GM19395 (cell line): ENCODE measurements at regions not wholly inside any gene's neighbourhood (a gene's known extent, or its start where the extent isn't known, plus 50 kb on each side); places are given as distances from the start of the nearest gene placed in this dataset.
"Not testable (repeated sequence)": the region's sequence is repeated elsewhere in the genome, so short reads cannot be mapped to it uniquely, and the experiment has no call there.

ENCODE experiments used
- ATAC-seq: cut with Tn5 transposase; IDR thresholded peaks from one replicate; pipeline ENCODE4 v1.9.1; 2021; ENCODE audit warnings: mild to moderate bottlenecking, moderate library complexity; ENCODE audit not compliant: unreplicated experiment

- ATAC-seq, result no peak
Measured at GRCh38 chr21:21845901-21846300, 847.7 kb downstream of the NCAM2 start.

GRCh38 chr21:21851205-21851604, 853.0 kb downstream of the NCAM2 start:
- no peak for ATAC-seq

GRCh38 chr21:21851657-21852056, 853.4 kb downstream of the NCAM2 start:
- ATAC-seq, result no peak

GRCh38 chr21:21858502-21859334, 860.5 kb downstream of the NCAM2 start:
- no peak for ATAC-seq

GRCh38 chr21:21860888-21861287, 862.7 kb downstream of the NCAM2 start:
- ATAC-seq, result no peak

GRCh38 chr21:21864321-21864840, 866.2 kb downstream of the NCAM2 start:
- no peak for ATAC-seq

GRCh38 chr21:21897275-21897883, 899.2 kb downstream of the NCAM2 start:
- no peak for ATAC-seq

GRCh38 chr21:21898801-21899200, 900.6 kb downstream of the NCAM2 start:
- ATAC-seq, result no peak

- ATAC-seq, result not testable (repeated sequence)
Measured at GRCh38 chr21:21902416-21902815, 904.2 kb downstream of the NCAM2 start.

- no peak for ATAC-seq
Measured at GRCh38 chr21:21907271-21907670, 909.1 kb downstream of the NCAM2 start.

- no peak for ATAC-seq
Measured at GRCh38 chr21:21915816-21916215, 917.6 kb downstream of the NCAM2 start.

- ATAC-seq, result no peak
Measured at GRCh38 chr21:21921410-21922232, 923.4 kb downstream of the NCAM2 start.

GRCh38 chr21:21929226-21929625, 931.0 kb downstream of the NCAM2 start:
- ATAC-seq, result no peak

- ATAC-seq, result no peak
Measured at GRCh38 chr21:21929789-21930188, 931.6 kb downstream of the NCAM2 start.

- ATAC-seq, result no peak
Measured at GRCh38 chr21:21952566-21952965, 954.4 kb downstream of the NCAM2 start.

GRCh38 chr21:21955204-21955603, 957.0 kb downstream of the NCAM2 start:
- no peak for ATAC-seq

GRCh38 chr21:21957490-21957889, 959.3 kb downstream of the NCAM2 start:
- no peak for ATAC-seq

GRCh38 chr21:21963911-21964310, 965.7 kb downstream of the NCAM2 start:
- no peak for ATAC-seq

GRCh38 chr21:21968810-21969209, 970.6 kb downstream of the NCAM2 start:
- no peak for ATAC-seq

GRCh38 chr21:21969211-21969610, 971.0 kb downstream of the NCAM2 start:
- ATAC-seq, result no peak

- no peak for ATAC-seq
Measured at GRCh38 chr21:21971384-21971783, 973.2 kb downstream of the NCAM2 start.
